ENCODE measurements at regions not wholly inside any gene's neighbourhood (a gene's known extent, or its start where the extent isn't known, plus 50 kb on each side); places are given as distances from the start of the nearest gene placed in this dataset.

DNA sequence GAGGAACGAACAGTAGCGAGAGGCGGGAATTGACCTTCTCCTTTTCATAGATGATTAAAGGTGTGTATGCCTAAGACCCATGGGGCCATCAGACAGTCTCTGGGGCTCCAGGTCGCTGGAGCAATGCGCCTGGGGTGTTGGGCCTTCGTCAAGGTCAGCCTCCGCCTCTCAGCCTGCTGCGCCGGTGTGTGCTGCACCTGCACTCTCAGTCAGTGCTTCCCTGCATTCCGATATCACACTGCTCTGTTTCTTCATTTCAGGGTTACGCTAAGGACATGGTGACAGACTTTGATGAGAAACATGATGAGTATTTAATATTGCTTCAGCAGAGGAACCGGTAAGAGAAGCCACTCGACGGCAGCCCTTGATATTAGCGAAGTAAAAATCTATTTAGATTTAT is 68.2 kb downstream of the KATNIP start:
- TF ChIP-seq, protein P1, sequence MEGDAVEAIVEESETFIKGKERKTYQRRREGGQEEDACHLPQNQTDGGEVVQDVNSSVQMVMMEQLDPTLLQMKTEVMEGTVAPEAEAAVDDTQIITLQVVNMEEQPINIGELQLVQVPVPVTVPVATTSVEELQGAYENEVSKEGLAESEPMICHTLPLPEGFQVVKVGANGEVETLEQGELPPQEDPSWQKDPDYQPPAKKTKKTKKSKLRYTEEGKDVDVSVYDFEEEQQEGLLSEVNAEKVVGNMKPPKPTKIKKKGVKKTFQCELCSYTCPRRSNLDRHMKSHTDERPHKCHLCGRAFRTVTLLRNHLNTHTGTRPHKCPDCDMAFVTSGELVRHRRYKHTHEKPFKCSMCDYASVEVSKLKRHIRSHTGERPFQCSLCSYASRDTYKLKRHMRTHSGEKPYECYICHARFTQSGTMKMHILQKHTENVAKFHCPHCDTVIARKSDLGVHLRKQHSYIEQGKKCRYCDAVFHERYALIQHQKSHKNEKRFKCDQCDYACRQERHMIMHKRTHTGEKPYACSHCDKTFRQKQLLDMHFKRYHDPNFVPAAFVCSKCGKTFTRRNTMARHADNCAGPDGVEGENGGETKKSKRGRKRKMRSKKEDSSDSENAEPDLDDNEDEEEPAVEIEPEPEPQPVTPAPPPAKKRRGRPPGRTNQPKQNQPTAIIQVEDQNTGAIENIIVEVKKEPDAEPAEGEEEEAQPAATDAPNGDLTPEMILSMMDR (IDR thresholded peaks at IDR 0.05; ENCODE audit: control extremely low read depth, extremely low read depth, low read depth, missing control alignments) = no peak
- ChIA-PET CTCF (interaction anchor here (1.0 kb wide), 1 partner anchor 22 kb away, joined by 4 read pairs; no protein-coding TSS in a partner anchor), POLR2A (no interaction called here)
- no peak for DNase-seq (ENCODE audit: extremely low spot score)

DNA sequence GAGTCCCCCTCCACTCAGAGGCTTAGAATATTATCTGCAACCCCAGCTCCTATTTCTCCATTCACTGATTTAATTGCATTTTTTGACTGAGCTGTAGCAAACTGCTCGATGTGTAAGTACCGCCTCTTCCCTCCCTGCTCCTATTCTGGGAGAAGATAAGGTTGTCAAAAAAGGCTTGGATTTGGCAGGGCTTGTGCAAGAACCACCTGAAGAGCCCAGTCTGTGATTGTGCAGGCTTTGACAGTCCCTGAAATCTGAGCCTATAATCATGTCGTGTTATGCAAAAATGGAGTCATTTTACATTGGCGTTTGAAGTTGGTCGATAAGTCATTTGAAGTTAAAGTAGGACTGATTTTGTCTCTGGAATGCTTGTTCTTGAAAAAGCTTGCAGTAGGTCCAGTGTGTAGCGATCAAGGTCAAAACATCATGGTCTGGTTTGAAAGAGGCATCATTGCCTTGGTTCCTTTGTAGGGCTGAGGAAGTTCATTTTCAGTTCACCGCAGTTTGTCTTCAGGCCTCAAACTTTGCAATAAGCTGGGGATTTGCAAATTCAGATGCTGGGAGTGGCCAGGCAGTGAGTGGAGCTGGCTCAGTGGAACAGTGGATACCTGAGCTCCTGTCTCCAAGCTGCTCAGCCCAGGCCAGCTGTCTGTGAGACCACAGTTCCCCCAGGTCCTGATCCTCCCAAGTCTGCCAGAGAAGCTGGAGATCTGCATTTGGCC is 68.8 kb downstream of the KATNIP start:
- CTCF ChIA-PET = interaction anchor here (1.0 to 1.9 kb wide), 2 partner anchors 14 to 21 kb away, joined by 4 to 5 read pairs; no protein-coding TSS in a partner anchor
- POLR2A ChIA-PET = no interaction called here
- TF ChIP-seq, protein P1 (IDR thresholded peaks at IDR 0.05; ENCODE audit: control extremely low read depth, extremely low read depth, low read depth, missing control alignments) = no peak
- DNase-seq (ENCODE audit: extremely low spot score) = no peak

DNA sequence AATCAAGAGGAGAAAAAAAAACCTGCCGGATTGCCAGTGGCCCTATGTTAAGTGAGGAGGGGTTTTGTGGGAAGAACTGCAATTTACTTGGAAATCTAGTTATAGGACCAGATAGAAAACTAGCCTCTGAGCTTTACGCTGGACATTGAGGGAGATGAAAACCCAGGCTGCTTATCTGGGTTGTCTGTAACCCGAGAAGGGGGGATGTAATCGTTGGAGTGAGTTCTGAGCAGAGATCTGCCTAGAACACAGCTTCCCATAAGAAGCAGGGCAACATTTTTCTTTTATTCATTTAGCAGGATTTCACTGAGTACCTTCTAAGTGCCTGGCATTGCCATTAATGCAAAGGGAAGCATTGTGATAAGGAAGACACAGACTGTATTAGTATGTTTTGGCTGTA is 70.6 kb downstream of the KATNIP start:
- ChIA-PET CTCF (interaction anchor here (1.0 to 2.3 kb wide), 5 partner anchors 9 to 450 kb away, joined by 3 to 13 read pairs (median 3); no protein-coding TSS in a partner anchor), POLR2A (no interaction called here)
- TF ChIP-seq, protein P1 (IDR thresholded peaks at IDR 0.05; ENCODE audit: control extremely low read depth, extremely low read depth, low read depth, missing control alignments) = no peak
- no peak for DNase-seq (ENCODE audit: extremely low spot score)

DNA sequence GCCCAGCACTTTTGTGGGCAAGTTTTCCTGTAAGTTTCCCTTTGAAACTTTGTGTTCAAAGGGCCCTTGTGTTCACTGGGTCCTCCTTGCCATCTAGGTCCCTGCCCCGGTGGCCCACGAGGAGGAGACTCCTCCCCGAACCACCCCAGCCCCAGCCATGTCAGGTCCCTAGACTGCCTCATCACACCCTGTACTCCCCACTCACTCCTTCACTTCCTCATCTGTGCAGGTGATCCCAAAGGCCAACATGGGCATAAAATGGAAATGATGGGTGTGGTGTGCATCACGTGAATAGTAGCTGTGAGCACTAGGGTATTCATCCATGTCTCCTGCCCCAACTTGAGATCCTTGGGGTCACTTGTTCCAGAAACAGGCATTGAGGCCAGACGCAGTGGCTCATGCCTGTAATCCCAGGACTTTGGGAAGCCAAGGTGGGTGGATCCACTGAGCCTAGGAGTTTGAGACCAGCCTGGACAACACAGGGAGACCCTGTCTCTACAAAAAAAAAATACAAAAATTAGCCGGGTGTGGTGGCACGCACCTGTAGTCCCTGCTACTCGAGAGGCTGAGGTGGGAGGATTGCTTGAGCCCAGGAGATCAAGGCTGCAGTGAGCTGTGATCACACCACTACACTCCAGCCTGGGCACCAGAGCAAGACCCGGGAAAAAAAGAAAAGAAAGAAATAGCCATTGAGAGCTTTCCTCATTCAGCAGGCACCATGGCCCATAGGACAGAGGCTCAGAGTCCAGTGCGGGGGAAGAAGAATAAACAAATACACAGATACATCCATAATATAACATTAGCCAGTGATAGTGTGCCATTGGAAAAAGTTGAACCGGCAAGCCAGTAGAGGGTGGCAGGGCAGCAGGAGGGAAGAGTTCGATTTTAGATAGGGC is 74.5 kb downstream of the KATNIP start:
- TF ChIP-seq, protein P1 (IDR thresholded peaks at IDR 0.05; ENCODE audit: control extremely low read depth, extremely low read depth, low read depth, missing control alignments) = no peak
- DNase-seq (ENCODE audit: extremely low spot score) = no peak
- ChIA-PET POLR2A (no interaction called here), CTCF (interaction anchor here (1.4 kb wide), 1 partner anchor 20 kb away, joined by 3 read pairs; no protein-coding TSS in a partner anchor)

DNA sequence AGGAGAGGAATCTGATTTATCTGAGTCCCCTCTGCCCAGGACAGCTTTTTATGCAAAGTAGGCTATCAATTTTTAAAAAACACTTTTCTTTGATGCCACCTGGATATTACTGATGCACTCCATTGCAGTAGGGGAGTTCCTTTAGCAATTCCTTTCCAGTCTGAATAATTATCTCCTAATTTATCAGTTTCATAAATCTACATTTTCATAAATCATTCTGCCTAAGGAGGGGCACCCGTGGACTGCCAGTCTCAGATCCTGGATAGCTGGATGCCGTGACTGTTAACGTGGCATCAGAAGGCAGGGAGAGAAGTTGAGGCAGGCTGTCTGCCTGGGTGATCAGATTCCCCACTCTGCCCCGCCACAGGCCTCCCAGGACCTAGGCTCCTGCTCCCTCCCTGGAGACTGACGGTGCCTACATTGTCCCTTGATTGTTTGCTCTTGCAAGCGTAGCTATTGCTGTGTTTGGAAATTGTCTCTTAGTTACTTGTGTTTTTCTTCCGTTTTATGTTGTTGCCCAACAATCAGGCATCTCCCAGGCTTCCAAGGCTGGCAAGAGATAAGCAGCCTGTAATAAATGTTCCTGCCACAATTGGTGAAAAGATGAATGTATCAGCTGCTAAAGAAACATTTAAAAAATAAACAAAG is 75.2 kb downstream of the KATNIP start:
- TF ChIP-seq, protein P1 (IDR thresholded peaks at IDR 0.05; ENCODE audit: control extremely low read depth, extremely low read depth, low read depth, missing control alignments) = no peak
- DNase-seq (ENCODE audit: extremely low spot score) = no peak
- ChIA-PET POLR2A (no interaction called here), CTCF (interaction anchor here (1.4 to 7.2 kb wide), 2 partner anchors 16 to 21 kb away, joined by 3 to 57 read pairs; no protein-coding TSS in a partner anchor)

DNA sequence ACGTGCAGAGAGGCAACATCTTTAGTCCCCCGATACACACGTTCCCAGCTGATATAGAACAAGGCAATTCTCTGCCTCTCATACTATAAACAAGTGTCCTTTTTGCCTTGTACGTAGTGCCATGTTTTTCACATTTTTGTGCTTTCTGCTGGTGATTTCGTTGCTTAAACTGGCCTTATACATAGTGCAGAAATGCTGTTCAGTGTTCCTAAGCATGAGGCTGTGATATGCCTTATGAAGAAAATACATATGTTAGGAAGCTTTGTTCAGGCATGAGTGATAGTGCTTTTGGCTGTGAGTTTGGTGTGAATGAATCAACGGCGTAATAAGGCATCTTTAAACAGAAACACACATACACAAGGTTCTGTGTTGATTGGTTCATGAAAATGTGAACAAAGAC is 77.2 kb downstream of the KATNIP start:
- CTCF ChIA-PET = interaction anchor here (7.2 kb wide), 1 partner anchor 14 kb away, joined by 57 read pairs; no protein-coding TSS in a partner anchor
- DNase-seq (ENCODE audit: extremely low spot score) = no peak
- POLR2A ChIA-PET = no interaction called here

More for the DNA sequence above, 77.2 kb downstream of the KATNIP start:
- TF ChIP-seq, protein P1 (IDR thresholded peaks at IDR 0.05; ENCODE audit: control extremely low read depth, extremely low read depth, low read depth, missing control alignments) = no peak
